ENCODE measurements at regions not wholly inside any gene's neighbourhood (a gene's known extent, or its start where the extent isn't known, plus 50 kb on each side); places are given as distances from the start of the nearest gene placed in this dataset.

GRCh38 chr11:38307455-38307854 lies 1709.4 kb upstream of the RAG2 start:
- TF ChIP-seq, protein P1, sequence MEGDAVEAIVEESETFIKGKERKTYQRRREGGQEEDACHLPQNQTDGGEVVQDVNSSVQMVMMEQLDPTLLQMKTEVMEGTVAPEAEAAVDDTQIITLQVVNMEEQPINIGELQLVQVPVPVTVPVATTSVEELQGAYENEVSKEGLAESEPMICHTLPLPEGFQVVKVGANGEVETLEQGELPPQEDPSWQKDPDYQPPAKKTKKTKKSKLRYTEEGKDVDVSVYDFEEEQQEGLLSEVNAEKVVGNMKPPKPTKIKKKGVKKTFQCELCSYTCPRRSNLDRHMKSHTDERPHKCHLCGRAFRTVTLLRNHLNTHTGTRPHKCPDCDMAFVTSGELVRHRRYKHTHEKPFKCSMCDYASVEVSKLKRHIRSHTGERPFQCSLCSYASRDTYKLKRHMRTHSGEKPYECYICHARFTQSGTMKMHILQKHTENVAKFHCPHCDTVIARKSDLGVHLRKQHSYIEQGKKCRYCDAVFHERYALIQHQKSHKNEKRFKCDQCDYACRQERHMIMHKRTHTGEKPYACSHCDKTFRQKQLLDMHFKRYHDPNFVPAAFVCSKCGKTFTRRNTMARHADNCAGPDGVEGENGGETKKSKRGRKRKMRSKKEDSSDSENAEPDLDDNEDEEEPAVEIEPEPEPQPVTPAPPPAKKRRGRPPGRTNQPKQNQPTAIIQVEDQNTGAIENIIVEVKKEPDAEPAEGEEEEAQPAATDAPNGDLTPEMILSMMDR (IDR thresholded peaks at IDR 0.05), result no peak
- no peak for TF ChIP-seq POLR2A (IDR thresholded peaks at IDR 0.05)

Data from ovary (tissue), 3 donors.